WTC11 (cell line): ENCODE measurements at regions not wholly inside any gene's neighbourhood (a gene's known extent, or its start where the extent isn't known, plus 50 kb on each side); places are given as distances from the start of the nearest gene placed in this dataset.

Experiments used
- ATAC-seq: fragments of 200-7000 bp; cut with Tn5 transposase; 2 replicates; pipeline ENCODE4 v1.10.0; 2021; ENCODE audit warnings: mild to moderate bottlenecking, moderate library complexity
- CTCF ChIA-PET: fragments of 300-600 bp; sonication (Branson Sonifier 250); formaldehyde crosslinking; loops from one replicate; lab custom pipeline; 2021; ENCODE audit warnings: antibody characterized with exemption; lab: Charles Lee
- POLR2A ChIA-PET: fragments of 350-600 bp; sonication (Branson Sonifier 250); formaldehyde crosslinking; loops from one replicate; lab custom pipeline; 2021; ENCODE audit warnings: antibody characterized with exemption; lab: Charles Lee
- DNase-seq: peaks from one replicate; pipeline ENCODE4 v3.0.0; 2021; ENCODE audit warnings: low spot score
- H3K27ac Mint-ChIP-seq: 2 replicates; pipeline ENCODE4 v1.8.0; 2021; ENCODE audit warnings: mixed read lengths
- H3K27me3 Mint-ChIP-seq: 2 replicates; pipeline ENCODE4 v1.8.0; 2021; ENCODE audit warnings: low read depth, mild to moderate bottlenecking, moderate library complexity, mixed read lengths
- H3K36me3 Mint-ChIP-seq: 2 replicates; pipeline ENCODE4 v1.8.0; 2021; ENCODE audit warnings: mixed read lengths
- H3K4me1 Mint-ChIP-seq: 2 replicates; pipeline ENCODE4 v1.8.0; 2022; ENCODE audit warnings: mixed read lengths
- H3K4me3 Mint-ChIP-seq: 2 replicates; pipeline ENCODE4 v1.8.0; 2021; ENCODE audit warnings: mild to moderate bottlenecking, moderate library complexity, mixed read lengths
- H3K9me3 Mint-ChIP-seq: 2 replicates; pipeline ENCODE4 v1.8.0; 2021; ENCODE audit warnings: mixed read lengths
- ATF2 ChIP-seq: sonication (generic); formaldehyde crosslinking; IDR thresholded peaks from 2 replicates; pipeline ENCODE4 v1.8.1; 2022; ENCODE audit warnings: low read depth, missing genetic modification reagents, borderline replicate concordance
- CTCF ChIP-seq: fragments of 200-600 bp; IDR thresholded peaks from 2 replicates; pipeline ENCODE4 v1.8.0; 2022; ENCODE audit warnings: antibody characterized with exemption
- ETV6 ChIP-seq: sonication (generic); formaldehyde crosslinking; IDR thresholded peaks from 2 replicates; pipeline ENCODE4 v1.8.1; 2022; ENCODE audit warnings: mild to moderate bottlenecking, missing genetic modification reagents
- IRF2 ChIP-seq: sonication (generic); formaldehyde crosslinking; IDR thresholded peaks from 2 replicates; pipeline ENCODE4 v1.8.0; 2022; ENCODE audit warnings: low read depth, missing genetic modification reagents, borderline replicate concordance
- MYBL2 ChIP-seq: sonication (generic); formaldehyde crosslinking; IDR thresholded peaks from 2 replicates; pipeline ENCODE4 v1.8.1; 2023; ENCODE audit warnings: mild to moderate bottlenecking, moderate library complexity, missing genetic modification reagents
- NFE2L1 ChIP-seq: sonication (generic); formaldehyde crosslinking; IDR thresholded peaks from 2 replicates; pipeline ENCODE4 v1.8.1; 2023; ENCODE audit warnings: missing genetic modification reagents
- PRDM15 ChIP-seq: sonication (generic); formaldehyde crosslinking; IDR thresholded peaks from 2 replicates; pipeline ENCODE4 v1.8.0; 2022; ENCODE audit warnings: missing genetic modification reagents
- TCF7 ChIP-seq: sonication (generic); formaldehyde crosslinking; IDR thresholded peaks from 2 replicates; pipeline ENCODE4 v1.8.0; 2022; ENCODE audit warnings: mild to moderate bottlenecking, low read depth, missing genetic modification reagents, moderate library complexity
- TP53 ChIP-seq: sonication (generic); formaldehyde crosslinking; IDR thresholded peaks from 2 replicates; pipeline ENCODE4 v1.8.1; 2023; ENCODE audit warnings: mild to moderate bottlenecking, missing genetic modification reagents
- ZNF121 ChIP-seq: sonication (generic); formaldehyde crosslinking; IDR thresholded peaks from 2 replicates; pipeline ENCODE4 v1.8.0; 2023; ENCODE audit warnings: missing genetic modification reagents
- TF ChIP-seq, protein P1 (sequence below): fragments of 250-450 bp; sonication (Bioruptor Pico); IDR thresholded peaks from 2 replicates; pipeline ENCODE4 v2.1.2; 2022; ENCODE audit warnings: mild to moderate bottlenecking, moderate library complexity
- TF ChIP-seq, protein P2 (sequence below): sonication (generic); formaldehyde crosslinking; IDR thresholded peaks from 2 replicates; pipeline ENCODE4 v1.8.0; 2023; ENCODE audit warnings: missing genetic modification reagents
- TF ChIP-seq, protein P3 (sequence below): sonication (generic); formaldehyde crosslinking; IDR thresholded peaks from 2 replicates; pipeline ENCODE4 v1.8.1; 2022; ENCODE audit warnings: mild to moderate bottlenecking, missing genetic modification reagents, moderate library complexity, borderline replicate concordance
- TF ChIP-seq, protein P4 (sequence below): sonication (generic); formaldehyde crosslinking; IDR thresholded peaks from 2 replicates; pipeline ENCODE4 v1.8.0; 2022; ENCODE audit warnings: mild to moderate bottlenecking, missing genetic modification reagents
- TF ChIP-seq, protein P5 (sequence below): fragments of 250-450 bp; sonication (Bioruptor Pico); IDR thresholded peaks from 2 replicates; pipeline ENCODE4 v1.9.0; 2021; ENCODE audit warnings: mild to moderate bottlenecking, borderline replicate concordance

DNA sequence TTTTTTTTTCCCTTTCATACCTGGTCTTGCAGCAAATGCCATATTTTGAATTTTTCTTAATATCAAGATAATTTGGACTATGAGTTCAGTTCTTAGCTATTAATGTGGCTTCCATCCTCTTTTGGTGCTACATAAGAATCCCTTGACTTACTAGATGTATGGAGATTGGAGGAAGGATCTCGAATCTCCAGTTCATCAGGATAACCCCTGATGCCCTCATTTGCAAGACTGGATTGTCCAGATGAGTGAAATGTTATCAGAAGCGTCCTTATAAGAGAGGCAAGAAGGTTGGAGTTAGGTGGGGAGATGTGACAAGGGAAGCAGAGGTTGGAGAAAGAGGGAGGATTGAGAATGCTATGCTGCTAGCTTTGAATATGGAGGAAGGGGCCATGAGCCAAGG, 499.6 kb upstream of the SYNCRIP start:
- no peak overlapping the region for H3K27ac Mint-ChIP-seq
- DNase-seq = no peak
- no peak overlapping the region for H3K4me3 Mint-ChIP-seq
- CTCF ChIA-PET = no interaction called here
- POLR2A ChIA-PET = no interaction called here
- no peak for ATAC-seq
- no peaks in the 10 kb centered on the region for H3K36me3 Mint-ChIP-seq
- no peaks in the 10 kb centered on the region for H3K4me1 Mint-ChIP-seq
- no peak for TF ChIP-seq NFE2L1 (CRISPR knock-in tag)
- TF ChIP-seq, protein P1, sequence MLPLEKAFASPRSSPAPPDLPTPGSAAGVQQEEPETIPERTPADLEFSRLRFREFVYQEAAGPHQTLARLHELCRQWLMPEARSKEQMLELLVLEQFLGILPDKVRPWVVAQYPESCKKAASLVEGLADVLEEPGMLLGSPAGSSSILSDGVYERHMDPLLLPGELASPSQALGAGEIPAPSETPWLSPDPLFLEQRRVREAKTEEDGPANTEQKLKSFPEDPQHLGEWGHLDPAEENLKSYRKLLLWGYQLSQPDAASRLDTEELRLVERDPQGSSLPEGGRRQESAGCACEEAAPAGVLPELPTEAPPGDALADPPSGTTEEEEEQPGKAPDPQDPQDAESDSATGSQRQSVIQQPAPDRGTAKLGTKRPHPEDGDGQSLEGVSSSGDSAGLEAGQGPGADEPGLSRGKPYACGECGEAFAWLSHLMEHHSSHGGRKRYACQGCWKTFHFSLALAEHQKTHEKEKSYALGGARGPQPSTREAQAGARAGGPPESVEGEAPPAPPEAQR (CRISPR knock-in tag) = no peak
- TF ChIP-seq, protein P2, sequence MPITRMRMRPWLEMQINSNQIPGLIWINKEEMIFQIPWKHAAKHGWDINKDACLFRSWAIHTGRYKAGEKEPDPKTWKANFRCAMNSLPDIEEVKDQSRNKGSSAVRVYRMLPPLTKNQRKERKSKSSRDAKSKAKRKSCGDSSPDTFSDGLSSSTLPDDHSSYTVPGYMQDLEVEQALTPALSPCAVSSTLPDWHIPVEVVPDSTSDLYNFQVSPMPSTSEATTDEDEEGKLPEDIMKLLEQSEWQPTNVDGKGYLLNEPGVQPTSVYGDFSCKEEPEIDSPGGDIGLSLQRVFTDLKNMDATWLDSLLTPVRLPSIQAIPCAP (CRISPR knock-in tag) = no peak
- no peak for TF ChIP-seq TCF7 (CRISPR knock-in tag)
- peaks cover 15% of the 10 kb centered on the region for H3K9me3 Mint-ChIP-seq
- peaks cover 17% of the 10 kb centered on the region for H3K27me3 Mint-ChIP-seq

DNA sequence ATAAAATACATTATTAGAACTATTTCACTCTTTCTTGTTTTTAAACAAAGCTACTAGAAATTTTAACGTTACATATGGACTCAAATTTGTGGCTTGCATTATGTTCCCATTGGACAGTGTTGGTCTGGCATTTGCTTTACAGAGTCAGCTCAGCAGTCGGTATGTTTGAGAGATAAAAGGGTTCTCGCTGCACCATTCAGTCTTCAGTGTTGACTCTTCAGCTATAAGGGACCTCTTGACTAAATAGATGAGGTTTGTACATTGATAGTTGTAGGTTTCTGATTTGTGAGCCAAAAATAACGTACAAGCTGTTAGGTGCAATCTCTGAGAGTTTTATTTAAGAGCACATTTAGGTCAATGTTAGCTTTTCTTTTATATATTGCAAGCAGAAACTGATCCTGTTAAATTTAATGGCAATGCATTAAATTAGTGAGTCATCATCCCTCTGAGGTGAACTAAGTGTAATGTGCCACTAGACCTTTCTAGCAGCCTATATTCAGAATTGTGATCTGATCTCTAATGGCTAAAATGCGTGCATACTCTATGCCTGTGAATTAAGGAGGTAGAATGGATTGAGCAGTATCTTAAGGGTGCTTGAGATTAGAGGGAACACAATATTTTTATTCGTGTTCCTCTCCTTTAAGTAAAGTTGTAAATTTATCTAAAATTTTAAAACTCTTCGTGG, 485.6 kb upstream of the SYNCRIP start:
- Mint-ChIP-seq H3K4me1 (no peaks in the 10 kb centered on the region), H3K27ac (no peak overlapping the region), H3K9me3 (peaks cover 33% of the 10 kb centered on the region), H3K4me3 (no peak overlapping the region), H3K36me3 (0 out of 2 replicates have a peak, but pooled peaks cover 3% of the 10 kb centered on the region), H3K27me3 (peaks cover 6% of the 10 kb centered on the region; the same call in 1 of the 2 replicates)
- ChIA-PET CTCF (no interaction called here), POLR2A (no interaction called here)
- ATAC-seq (no peak), DNase-seq (no peak)
- TF ChIP-seq ETV6 (CRISPR knock-in tag) (no peak), MYBL2 (no peak), PRDM15 (no peak), CTCF (no peak), TP53 (no peak), ZNF121 (CRISPR knock-in tag) (no peak), ATF2 (no peak), IRF2 (CRISPR knock-in tag) (no peak)
- TF ChIP-seq, protein P3, sequence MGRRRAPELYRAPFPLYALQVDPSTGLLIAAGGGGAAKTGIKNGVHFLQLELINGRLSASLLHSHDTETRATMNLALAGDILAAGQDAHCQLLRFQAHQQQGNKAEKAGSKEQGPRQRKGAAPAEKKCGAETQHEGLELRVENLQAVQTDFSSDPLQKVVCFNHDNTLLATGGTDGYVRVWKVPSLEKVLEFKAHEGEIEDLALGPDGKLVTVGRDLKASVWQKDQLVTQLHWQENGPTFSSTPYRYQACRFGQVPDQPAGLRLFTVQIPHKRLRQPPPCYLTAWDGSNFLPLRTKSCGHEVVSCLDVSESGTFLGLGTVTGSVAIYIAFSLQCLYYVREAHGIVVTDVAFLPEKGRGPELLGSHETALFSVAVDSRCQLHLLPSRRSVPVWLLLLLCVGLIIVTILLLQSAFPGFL (CRISPR knock-in tag) = no peak
- TF ChIP-seq, protein P4, sequence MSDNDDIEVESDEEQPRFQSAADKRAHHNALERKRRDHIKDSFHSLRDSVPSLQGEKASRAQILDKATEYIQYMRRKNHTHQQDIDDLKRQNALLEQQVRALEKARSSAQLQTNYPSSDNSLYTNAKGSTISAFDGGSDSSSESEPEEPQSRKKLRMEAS (CRISPR knock-in tag) = no peak
- TF ChIP-seq, protein P5, sequence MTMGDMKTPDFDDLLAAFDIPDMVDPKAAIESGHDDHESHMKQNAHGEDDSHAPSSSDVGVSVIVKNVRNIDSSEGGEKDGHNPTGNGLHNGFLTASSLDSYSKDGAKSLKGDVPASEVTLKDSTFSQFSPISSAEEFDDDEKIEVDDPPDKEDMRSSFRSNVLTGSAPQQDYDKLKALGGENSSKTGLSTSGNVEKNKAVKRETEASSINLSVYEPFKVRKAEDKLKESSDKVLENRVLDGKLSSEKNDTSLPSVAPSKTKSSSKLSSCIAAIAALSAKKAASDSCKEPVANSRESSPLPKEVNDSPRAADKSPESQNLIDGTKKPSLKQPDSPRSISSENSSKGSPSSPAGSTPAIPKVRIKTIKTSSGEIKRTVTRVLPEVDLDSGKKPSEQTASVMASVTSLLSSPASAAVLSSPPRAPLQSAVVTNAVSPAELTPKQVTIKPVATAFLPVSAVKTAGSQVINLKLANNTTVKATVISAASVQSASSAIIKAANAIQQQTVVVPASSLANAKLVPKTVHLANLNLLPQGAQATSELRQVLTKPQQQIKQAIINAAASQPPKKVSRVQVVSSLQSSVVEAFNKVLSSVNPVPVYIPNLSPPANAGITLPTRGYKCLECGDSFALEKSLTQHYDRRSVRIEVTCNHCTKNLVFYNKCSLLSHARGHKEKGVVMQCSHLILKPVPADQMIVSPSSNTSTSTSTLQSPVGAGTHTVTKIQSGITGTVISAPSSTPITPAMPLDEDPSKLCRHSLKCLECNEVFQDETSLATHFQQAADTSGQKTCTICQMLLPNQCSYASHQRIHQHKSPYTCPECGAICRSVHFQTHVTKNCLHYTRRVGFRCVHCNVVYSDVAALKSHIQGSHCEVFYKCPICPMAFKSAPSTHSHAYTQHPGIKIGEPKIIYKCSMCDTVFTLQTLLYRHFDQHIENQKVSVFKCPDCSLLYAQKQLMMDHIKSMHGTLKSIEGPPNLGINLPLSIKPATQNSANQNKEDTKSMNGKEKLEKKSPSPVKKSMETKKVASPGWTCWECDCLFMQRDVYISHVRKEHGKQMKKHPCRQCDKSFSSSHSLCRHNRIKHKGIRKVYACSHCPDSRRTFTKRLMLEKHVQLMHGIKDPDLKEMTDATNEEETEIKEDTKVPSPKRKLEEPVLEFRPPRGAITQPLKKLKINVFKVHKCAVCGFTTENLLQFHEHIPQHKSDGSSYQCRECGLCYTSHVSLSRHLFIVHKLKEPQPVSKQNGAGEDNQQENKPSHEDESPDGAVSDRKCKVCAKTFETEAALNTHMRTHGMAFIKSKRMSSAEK (CRISPR knock-in tag) = no peak
